Small intestine (tissue), 7 donors: ENCODE measurements at regions not wholly inside any gene's neighbourhood (a gene's known extent, or its start where the extent isn't known, plus 50 kb on each side); places are given as distances from the start of the nearest gene placed in this dataset.

Experiments used
- DNase-seq, 2 donors: peaks; one replicate each; pipeline versions ENCODE4 v3.0.0 to v3.0.0-alpha.2; 2013
- FAIRE-seq: peaks from 2 replicates; lab custom pipeline; 2012; peaks lifted over from hg19 to GRCh38; lab: Jason Lieb, UNC
- H3K27ac ChIP-seq, 3 donors: one replicate each; pipeline ENCODE4 v1.5.1; 2013; ENCODE audit warnings: low read length in 2 of 3, mild to moderate bottlenecking in 2 of 3, control low read depth in 1 of 3, inconsistent platforms in 1 of 3, low read depth in 1 of 3, moderate library complexity in 1 of 3
- H3K27me3 ChIP-seq, 3 donors: one replicate each; pipeline ENCODE4 v1.6.1; 2013; ENCODE audit warnings: low read length in 3 of 3, inconsistent platforms in 1 of 3; ENCODE audit not compliant: control insufficient read depth in 3 of 3, insufficient read depth in 3 of 3
- H3K36me3 ChIP-seq, 3 donors: one replicate each; pipeline ENCODE4 v1.6.1; 2013; ENCODE audit warnings: low read length in 3 of 3, inconsistent platforms in 1 of 3, low read depth in 1 of 3, mild to moderate bottlenecking in 1 of 3, moderate library complexity in 1 of 3; ENCODE audit not compliant: control insufficient read depth in 3 of 3, insufficient read depth in 2 of 3
- H3K4me1 ChIP-seq, 3 donors: one replicate each; pipeline ENCODE4 v1.6.1; 2013; ENCODE audit warnings: low read length in 2 of 3, inconsistent platforms in 1 of 3, low read depth in 1 of 3, mild to moderate bottlenecking in 1 of 3, moderate library complexity in 1 of 3; ENCODE audit not compliant: control insufficient read depth in 3 of 3, insufficient read depth in 2 of 3
- H3K4me3 ChIP-seq, 3 donors: one replicate each; pipeline ENCODE4 v1.5.1; 2013; ENCODE audit warnings: low read length in 3 of 3, control low read depth in 1 of 3, inconsistent platforms in 1 of 3, low read depth in 1 of 3, mild to moderate bottlenecking in 1 of 3, moderate library complexity in 1 of 3
- H3K9me3 ChIP-seq, 2 donors: one replicate each; pipeline ENCODE4 v1.6.1; 2013; ENCODE audit warnings: low read depth in 1 of 2, low read length in 1 of 2; ENCODE audit not compliant: control insufficient read depth in 2 of 2, insufficient read depth in 1 of 2
- WGBS, 3 donors: extraction: QIAGEN DNeasy Blood & Tissue Kit; methylation state at CpG; one replicate each; pipeline ENCODE4 v1.1.7; 2013; 5-methylcytosine and 5-hydroxymethylcytosine counted together
- donor health status: healthy with polysubstance abuse.
- donor health status: control.
- donor health status: control.
- donor health status: Bipolar disorder and iron deficiency.
- donor health status: healthy.

DNA sequence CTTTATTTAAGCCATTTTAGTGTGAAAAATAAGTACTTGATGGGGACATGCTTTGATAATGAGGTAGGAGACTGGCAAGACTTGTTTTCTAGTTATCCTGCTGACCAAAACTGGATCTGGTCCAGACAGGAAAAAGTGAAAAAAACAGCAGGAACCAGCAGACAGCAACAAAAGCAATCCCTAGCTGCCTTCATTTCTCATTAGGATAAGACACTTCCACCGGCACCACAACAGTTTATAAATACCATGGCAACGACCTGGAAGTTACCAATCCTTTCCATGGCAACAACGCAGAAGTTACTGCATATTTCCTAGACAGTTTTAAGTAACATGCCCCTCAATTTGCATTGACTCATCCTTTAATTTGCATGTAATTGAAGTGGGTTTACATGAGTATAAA lies 993.8 kb upstream of the NCAM2 start:
- Histone ChIP-seq H3K27ac (no peak overlapping the region), H3K4me1 (no peaks in the 10 kb centered on the region), H3K36me3 (no peaks in the 10 kb centered on the region), H3K4me3 (no peak overlapping the region), H3K9me3 (peaks cover 1 to 5% of the 10 kb centered on the region in 2 donors), H3K27me3 (no peaks in the 10 kb centered on the region)
- DNase-seq = no peak
- no peak for FAIRE-seq
- 43 to 53% (median 48%) methylated on average over 3 of the region's 3 CpGs for WGBS, 3 donors

DNA sequence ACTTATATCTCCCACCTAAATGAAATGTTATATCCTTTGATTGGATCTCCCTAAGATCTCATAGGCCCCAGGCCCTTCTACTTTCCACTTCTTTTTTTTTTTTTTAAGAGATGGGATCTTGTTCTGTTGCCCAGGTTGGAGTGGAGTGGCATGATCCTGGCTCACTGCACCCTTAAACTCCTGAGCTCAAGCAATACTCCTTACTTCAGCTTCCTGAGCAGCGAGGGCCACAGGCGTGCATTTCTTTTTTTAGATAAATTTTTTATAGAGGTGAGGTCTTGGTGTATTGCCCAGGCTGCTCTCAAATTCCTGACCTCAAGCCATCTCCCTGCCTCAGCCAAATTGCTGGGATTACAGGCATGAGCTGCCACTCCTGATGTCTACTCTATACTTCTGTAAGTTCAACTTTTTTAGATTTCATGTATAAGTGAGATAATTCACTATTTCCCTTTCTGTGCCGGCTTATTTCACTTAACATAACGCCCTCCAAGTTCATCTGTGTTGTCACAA lies 987.5 kb upstream of the NCAM2 start:
- Histone ChIP-seq H3K36me3 (no peaks in the 10 kb centered on the region), H3K4me1 (no peaks in the 10 kb centered on the region), H3K27ac (no peak overlapping the region), H3K9me3 (no peaks in the 10 kb centered on the region), H3K4me3 (no peak overlapping the region), H3K27me3 (no peaks in the 10 kb centered on the region)
- FAIRE-seq (no peak), DNase-seq (no peak)
- 88 to 90% (median 89%) methylated on average over 4 of the region's 4 CpGs for WGBS, 3 donors

DNA sequence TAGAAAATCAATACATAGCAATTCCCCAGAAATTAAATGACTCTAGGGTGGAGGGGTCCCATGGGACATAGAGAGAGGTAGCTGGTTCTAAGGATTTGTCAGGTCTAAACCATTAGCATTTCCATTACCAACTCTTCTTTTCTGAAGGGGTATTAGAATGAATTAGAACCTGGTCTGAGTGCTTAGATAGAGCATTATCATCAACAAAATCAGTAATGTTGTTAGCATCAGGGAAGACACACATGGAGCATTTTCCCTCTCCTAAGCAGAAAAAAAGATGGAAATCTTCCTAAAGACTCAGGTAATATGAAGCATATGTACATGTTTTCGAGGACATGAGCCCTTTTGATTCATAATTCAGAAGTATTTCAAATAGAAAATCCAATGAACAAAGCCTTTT lies 984.4 kb upstream of the NCAM2 start:
- no peaks in the 10 kb centered on the region for H3K9me3 ChIP-seq
- no peak overlapping the region for H3K27ac ChIP-seq
- H3K27me3 ChIP-seq = no peaks in the 10 kb centered on the region
- H3K4me1 ChIP-seq = no peaks in the 10 kb centered on the region
- FAIRE-seq (no peak), DNase-seq (no peak)
- WGBS, 3 donors = 57 to 72% (median 68%) methylated on average over 1 of the region's 1 CpG
- no peak overlapping the region for H3K4me3 ChIP-seq
- H3K36me3 ChIP-seq = no peaks in the 10 kb centered on the region

DNA sequence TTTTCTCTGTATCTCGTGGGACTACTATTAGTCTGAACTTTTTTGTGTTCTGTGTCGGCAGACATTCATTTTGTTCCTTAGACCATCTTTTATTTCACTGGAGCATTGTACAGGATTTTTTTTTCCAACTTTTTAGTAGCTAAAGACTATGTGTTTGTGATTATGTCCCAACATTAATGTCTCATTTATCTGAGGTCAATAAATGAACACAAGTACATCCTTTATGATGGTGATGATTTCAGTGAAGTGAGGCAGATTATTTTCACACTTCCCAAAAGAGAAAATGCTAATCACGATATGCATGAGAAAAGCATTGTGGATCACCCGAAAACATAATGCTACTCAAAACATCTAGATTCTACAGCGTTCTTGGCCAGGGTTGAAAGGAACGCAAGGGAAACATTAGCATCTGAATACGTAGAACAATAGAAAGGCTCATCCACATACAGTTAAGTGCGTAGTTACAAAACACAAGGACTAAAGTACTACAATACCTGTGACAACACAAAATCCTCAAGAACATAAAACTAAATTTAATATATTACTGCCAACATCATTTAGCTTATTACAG lies 981.7 kb upstream of the NCAM2 start:
- no peaks in the 10 kb centered on the region for H3K9me3 ChIP-seq
- no peak overlapping the region for H3K27ac ChIP-seq
- H3K4me3 ChIP-seq = no peak overlapping the region
- WGBS, 3 donors = 87 to 93% (median 88%) methylated on average over 8 of the region's 8 CpGs
- H3K4me1 ChIP-seq = no peaks in the 10 kb centered on the region
- no peaks in the 10 kb centered on the region for H3K27me3 ChIP-seq
- no peaks in the 10 kb centered on the region for H3K36me3 ChIP-seq
- DNase-seq = no peak
- FAIRE-seq = no peak

DNA sequence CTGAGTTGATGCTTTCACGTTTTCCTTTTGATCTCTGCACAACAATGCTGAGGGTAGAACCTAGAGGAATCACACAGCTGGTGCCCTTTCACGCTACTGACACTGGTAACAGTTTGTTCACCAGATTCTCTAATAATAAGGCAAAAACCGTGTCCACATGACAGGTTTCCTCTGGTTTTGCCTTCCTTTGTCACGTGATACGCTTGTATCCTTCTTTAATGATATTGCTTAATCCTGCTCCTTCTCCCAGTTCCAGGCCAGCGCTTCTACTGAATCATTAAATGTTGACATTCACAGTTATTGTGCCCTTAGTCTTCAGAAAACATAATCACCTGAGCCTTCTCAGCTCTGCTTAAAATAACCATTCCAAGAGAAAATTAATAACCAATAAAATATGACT lies 978.2 kb upstream of the NCAM2 start:
- FAIRE-seq = no peak
- Histone ChIP-seq H3K27ac (no peak overlapping the region), H3K4me1 (no peaks in the 10 kb centered on the region), H3K36me3 (no peaks in the 10 kb centered on the region), H3K27me3 (no peaks in the 10 kb centered on the region), H3K9me3 (no peaks in the 10 kb centered on the region), H3K4me3 (no peak overlapping the region)
- DNase-seq = no peak
- 76 to 82% (median 82%) methylated on average over 6 of the region's 6 CpGs for WGBS, 3 donors

DNA sequence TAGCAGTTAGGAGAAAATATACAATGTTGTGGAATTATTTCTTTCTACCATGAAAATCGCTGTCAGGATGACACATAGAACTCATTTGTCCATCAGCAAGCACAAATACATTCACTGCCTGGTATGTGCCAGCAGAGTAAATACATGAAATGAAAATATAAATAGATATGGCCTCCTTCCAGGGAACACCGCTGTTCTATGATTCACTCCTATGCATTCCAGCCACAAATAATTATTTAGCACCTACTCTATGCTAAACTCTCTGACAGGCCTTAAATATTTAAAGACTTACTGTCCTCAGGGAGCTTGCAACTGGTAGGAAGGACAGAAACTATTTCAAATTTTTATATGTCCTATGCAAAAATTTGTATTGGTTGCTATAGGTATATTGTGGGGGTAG lies 975.0 kb upstream of the NCAM2 start:
- H3K4me1 ChIP-seq = no peaks in the 10 kb centered on the region
- 75 to 82% (median 80%) methylated on average over 2 of the region's 2 CpGs for WGBS, 3 donors
- H3K9me3 ChIP-seq = no peaks in the 10 kb centered on the region
- H3K27me3 ChIP-seq = no peaks in the 10 kb centered on the region
- H3K27ac ChIP-seq = no peak overlapping the region
- no peaks in the 10 kb centered on the region for H3K36me3 ChIP-seq
- no peak for DNase-seq
- no peak overlapping the region for H3K4me3 ChIP-seq
- FAIRE-seq = no peak

DNA sequence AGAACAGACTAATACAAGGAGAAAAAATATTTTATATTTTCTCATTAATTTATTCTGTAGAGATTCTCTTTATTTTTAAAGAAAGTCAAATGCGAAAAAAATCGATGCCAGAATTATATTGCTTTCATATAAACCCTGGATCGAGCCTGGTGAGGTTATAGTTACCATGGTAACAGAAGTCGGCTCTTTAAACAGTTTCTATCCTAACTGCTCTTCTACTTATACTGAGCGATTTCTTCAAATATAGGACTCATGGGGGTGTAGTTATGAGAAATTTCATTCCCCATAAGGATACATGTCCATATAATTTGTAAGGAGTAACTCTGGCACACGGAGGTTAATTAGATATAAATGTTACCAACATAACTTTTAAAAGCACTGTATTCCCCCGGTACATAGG lies 973.5 kb upstream of the NCAM2 start:
- FAIRE-seq (no peak), DNase-seq (no peak)
- Histone ChIP-seq H3K9me3 (no peaks in the 10 kb centered on the region), H3K36me3 (no peaks in the 10 kb centered on the region), H3K27ac (no peak overlapping the region), H3K4me1 (no peaks in the 10 kb centered on the region), H3K4me3 (no peak overlapping the region), H3K27me3 (no peaks in the 10 kb centered on the region)
- WGBS, 3 donors = 87 to 93% (median 91%) methylated on average over 7 of the region's 7 CpGs

DNA sequence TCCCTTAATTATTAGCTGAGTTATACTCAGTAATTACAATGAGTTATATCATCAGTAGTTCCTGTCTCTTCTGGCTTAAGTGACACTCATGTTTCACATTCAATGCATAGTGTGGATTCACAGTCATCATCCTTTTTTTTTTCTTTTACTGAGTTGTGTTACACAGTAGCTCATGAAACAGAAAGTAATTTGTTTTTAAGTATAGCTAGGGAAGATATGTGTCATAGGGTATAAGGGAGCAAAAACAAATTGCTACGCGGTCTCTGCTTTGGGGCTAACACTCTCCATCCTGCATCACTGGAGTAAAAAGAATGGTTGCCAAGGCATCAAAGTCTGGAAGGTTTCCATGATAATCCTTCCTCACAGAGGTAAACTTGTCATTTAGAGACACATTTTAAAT lies 971.7 kb upstream of the NCAM2 start:
- H3K36me3 ChIP-seq = no peaks in the 10 kb centered on the region
- no peak overlapping the region for H3K4me3 ChIP-seq
- H3K9me3 ChIP-seq = no peaks in the 10 kb centered on the region
- H3K4me1 ChIP-seq = no peaks in the 10 kb centered on the region
- no peak for DNase-seq
- FAIRE-seq = no peak
- 92 to 99% (median 94%) methylated on average over 2 of the region's 2 CpGs for WGBS, 3 donors
- H3K27ac ChIP-seq = no peak overlapping the region
- no peaks in the 10 kb centered on the region for H3K27me3 ChIP-seq

DNA sequence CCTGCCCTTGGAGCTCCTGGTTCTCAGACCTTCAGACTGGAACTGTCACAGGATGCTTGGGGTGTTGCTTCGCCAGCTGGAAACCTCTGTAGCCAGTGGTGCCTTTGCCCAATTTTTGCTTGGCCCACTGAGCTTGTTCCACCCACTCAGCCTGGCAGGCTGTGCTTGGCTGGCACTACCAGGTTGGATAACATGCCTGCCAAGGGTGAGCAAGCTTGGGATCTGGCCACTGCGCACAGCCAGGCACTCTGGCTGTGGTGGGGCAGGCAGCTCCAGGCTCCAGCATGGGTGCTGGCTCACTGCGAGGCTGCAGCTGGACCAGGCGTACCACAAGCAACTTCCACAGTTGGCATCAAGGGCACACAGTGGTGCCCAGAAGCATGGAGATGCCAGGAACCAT lies 967.8 kb upstream of the NCAM2 start:
- no peak overlapping the region for H3K27ac ChIP-seq
- 89 to 96% (median 93%) methylated on average over 4 of the region's 4 CpGs for WGBS, 3 donors
- H3K36me3 ChIP-seq = no peaks in the 10 kb centered on the region
- no peaks in the 10 kb centered on the region for H3K4me1 ChIP-seq
- H3K4me3 ChIP-seq = no peak overlapping the region
- DNase-seq = no peak
- no peaks in the 10 kb centered on the region for H3K27me3 ChIP-seq
- FAIRE-seq = no peak
- no peaks in the 10 kb centered on the region for H3K9me3 ChIP-seq
